Aorta (tissue), 5 donors: ENCODE measurements at regions not wholly inside any gene's neighbourhood (a gene's known extent, or its start where the extent isn't known, plus 50 kb on each side); places are given as distances from the start of the nearest gene placed in this dataset.

Experiments
- ATAC-seq: fragments of 200-7000 bp; cut with Tn5 transposase; one replicate; pipeline ENCODE4 v1.9.1; 2022; ENCODE audit warnings: moderate library complexity; ENCODE audit not compliant: low FRiP score
- DNase-seq, 2 donors: peaks; one replicate each; pipeline ENCODE4 v3.0.0-alpha.2; 2020
- H3K27ac ChIP-seq, 2 donors: one replicate each; pipeline ENCODE4 v1.5.1; 2013; ENCODE audit warnings: low read length in 2 of 2, mild to moderate bottlenecking in 2 of 2, moderate library complexity in 2 of 2, control low read depth in 1 of 2, inconsistent platforms in 1 of 2, low read depth in 1 of 2
- H3K27me3 ChIP-seq, 2 donors: one replicate each; pipeline ENCODE4 v1.6.1; 2013; ENCODE audit warnings: control low read depth in 1 of 2, low read length in 1 of 2, mild to moderate bottlenecking in 1 of 2, moderate library complexity in 1 of 2; ENCODE audit not compliant: insufficient read depth in 2 of 2, control insufficient read depth in 1 of 2
- H3K36me3 ChIP-seq, 2 donors: one replicate each; pipeline ENCODE4 v1.6.1; 2013; ENCODE audit warnings: control low read depth in 1 of 2, low read length in 1 of 2, mild to moderate bottlenecking in 1 of 2; ENCODE audit not compliant: insufficient read depth in 2 of 2, control insufficient read depth in 1 of 2
- H3K4me1 ChIP-seq, 2 donors: one replicate each; pipeline ENCODE4 v1.6.1; 2013; ENCODE audit warnings: low read length in 2 of 2, control low read depth in 1 of 2, mild to moderate bottlenecking in 1 of 2, moderate library complexity in 1 of 2; ENCODE audit not compliant: insufficient read depth in 2 of 2, control insufficient read depth in 1 of 2
- H3K4me3 ChIP-seq, 2 donors: one replicate each; pipeline ENCODE4 v1.5.1; 2013; ENCODE audit warnings: low read length in 2 of 2, control low read depth in 1 of 2, mild to moderate bottlenecking in 1 of 2
- H3K9me3 ChIP-seq: one replicate; pipeline ENCODE4 v1.6.1; 2013; ENCODE audit warnings: mild to moderate bottlenecking, low read length; ENCODE audit not compliant: control insufficient read depth
- WGBS, 2 donors: extraction: QIAGEN DNeasy Blood & Tissue Kit; methylation state at CpG; one replicate each; pipeline ENCODE4 v1.1.7; 2013; 5-methylcytosine and 5-hydroxymethylcytosine counted together
- intact Hi-C, 2 donors: fragments of 100-400 bp; cut with DNase I; formaldehyde crosslinking; loops; one replicate each; pipeline versions ENCODE4 v1.14.2 to v1.15.0; 2022
- donor health status: healthy with polysubstance abuse.
- donor health status: Bipolar disorder and iron deficiency.
- donor health status: DM: no; HTN: no; CAD: no.
- donor health status: DM: no; HTN: no; CAD: no.
- donor health status: DM: yes; HTN: yes; CAD: no.

DNA sequence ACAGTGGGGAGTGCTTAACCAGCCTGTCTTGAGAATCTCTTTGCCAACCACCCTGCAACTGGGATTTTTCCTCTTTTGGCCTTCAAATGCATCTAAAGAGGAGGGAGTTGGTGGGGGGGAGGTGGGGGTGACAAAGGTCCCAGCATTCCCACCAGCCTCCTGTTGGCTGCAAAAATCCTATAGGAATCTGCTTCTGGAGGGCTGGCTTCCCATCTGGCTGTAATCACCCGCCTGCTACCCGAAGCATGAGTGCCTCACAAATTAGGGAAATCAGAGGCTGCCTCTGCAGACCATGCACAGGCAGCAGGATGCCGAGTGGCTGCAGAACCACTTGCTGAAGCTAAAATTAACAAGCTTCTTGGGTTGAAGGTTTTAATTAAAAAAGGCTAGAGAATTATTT is 73.9 kb upstream of the WSCD2 start:
- DNase-seq (no peak), ATAC-seq (no peak)
- Histone ChIP-seq H3K4me1 (no peaks in the 10 kb centered on the region), H3K27ac (no peak overlapping the region), H3K9me3 (peaks cover 2% of the 10 kb centered on the region), H3K36me3 (no peaks in the 10 kb centered on the region), H3K27me3 (peaks cover 0 to 2% of the 10 kb centered on the region in 2 donors), H3K4me3 (no peak overlapping the region)
- intact Hi-C loops = no loop called here
- 70 to 73% methylated on average over 3 of the region's 3 CpGs for whole genome bisulfite sequencing, 2 donors

- no peak for ATAC-seq
- no peaks in the 10 kb centered on the region for H3K36me3 ChIP-seq
- no peak overlapping the region for H3K4me3 ChIP-seq
- no peak overlapping the region for H3K27ac ChIP-seq
- 63 to 67% methylated on average over 3 of the region's 3 CpGs for WGBS, 2 donors
- peaks cover 8% of the 10 kb centered on the region for H3K9me3 ChIP-seq
- H3K27me3 ChIP-seq = peaks cover 0 to 2% of the 10 kb centered on the region in 2 donors
- H3K4me1 ChIP-seq = no peaks in the 10 kb centered on the region
- intact Hi-C loops = no loop called here
- no peak for DNase-seq
Observed at GRCh38 chr12:108060067-108060466, 69.0 kb upstream of the WSCD2 start.

DNA sequence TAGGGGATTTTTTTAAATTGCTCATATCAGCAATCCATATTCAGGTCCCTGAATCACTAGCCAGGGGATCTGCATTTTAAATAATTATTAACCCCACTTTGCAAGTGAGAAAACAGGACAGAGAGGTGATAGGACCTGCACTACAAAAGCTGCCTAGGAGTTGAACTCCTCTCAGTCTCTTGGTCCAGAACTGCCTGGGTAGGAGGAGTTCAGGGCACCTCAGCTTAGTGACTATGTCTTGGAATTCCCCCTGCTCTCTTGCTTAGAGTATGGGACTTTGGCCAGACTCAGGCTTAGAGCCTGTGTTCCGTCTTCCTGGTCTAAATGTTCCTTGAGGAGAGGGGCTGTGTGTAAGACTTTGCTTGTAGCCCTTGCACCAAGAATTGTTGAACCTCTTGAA is 68.2 kb upstream of the WSCD2 start:
- H3K36me3 ChIP-seq = no peaks in the 10 kb centered on the region
- WGBS, 2 donors = 34 to 36% methylated on average over 1 of the region's 1 CpG
- H3K27ac ChIP-seq = no peak overlapping the region
- no peaks in the 10 kb centered on the region for H3K4me1 ChIP-seq
- intact Hi-C loops = no loop called here
- H3K4me3 ChIP-seq = no peak overlapping the region
- peaks cover 8% of the 10 kb centered on the region for H3K9me3 ChIP-seq
- ATAC-seq = no peak
- no peak for DNase-seq
- H3K27me3 ChIP-seq = peaks cover 0 to 2% of the 10 kb centered on the region in 2 donors

GRCh38 chr12:108063192-108063591 is 65.9 kb upstream of the WSCD2 start:
- 8 to 13% methylated on average over 3 of the region's 3 CpGs for WGBS, 2 donors
- H3K9me3 ChIP-seq = peaks cover 8% of the 10 kb centered on the region
- DNase-seq (no peak), ATAC-seq (no peak)
- H3K4me3 ChIP-seq = no peak overlapping the region
- no peaks in the 10 kb centered on the region for H3K4me1 ChIP-seq
- no peak overlapping the region for H3K27ac ChIP-seq
- no peaks in the 10 kb centered on the region for H3K27me3 ChIP-seq
- intact Hi-C loops = no loop called here
- H3K36me3 ChIP-seq = no peaks in the 10 kb centered on the region

- ATAC-seq = no peak
- H3K4me1 ChIP-seq = no peaks in the 10 kb centered on the region
- H3K36me3 ChIP-seq = no peaks in the 10 kb centered on the region
- no peaks in the 10 kb centered on the region for H3K27me3 ChIP-seq
- no peak overlapping the region for H3K27ac ChIP-seq
- WGBS, 2 donors = 52 to 61% methylated on average over 7 of the region's 7 CpGs
- DNase-seq = no peak
- intact Hi-C loops = no loop called here
- H3K9me3 ChIP-seq = peaks cover 6% of the 10 kb centered on the region
- H3K4me3 ChIP-seq = no peak overlapping the region
Observed at GRCh38 chr12:108065069-108065468, 64.0 kb upstream of the WSCD2 start.

DNA sequence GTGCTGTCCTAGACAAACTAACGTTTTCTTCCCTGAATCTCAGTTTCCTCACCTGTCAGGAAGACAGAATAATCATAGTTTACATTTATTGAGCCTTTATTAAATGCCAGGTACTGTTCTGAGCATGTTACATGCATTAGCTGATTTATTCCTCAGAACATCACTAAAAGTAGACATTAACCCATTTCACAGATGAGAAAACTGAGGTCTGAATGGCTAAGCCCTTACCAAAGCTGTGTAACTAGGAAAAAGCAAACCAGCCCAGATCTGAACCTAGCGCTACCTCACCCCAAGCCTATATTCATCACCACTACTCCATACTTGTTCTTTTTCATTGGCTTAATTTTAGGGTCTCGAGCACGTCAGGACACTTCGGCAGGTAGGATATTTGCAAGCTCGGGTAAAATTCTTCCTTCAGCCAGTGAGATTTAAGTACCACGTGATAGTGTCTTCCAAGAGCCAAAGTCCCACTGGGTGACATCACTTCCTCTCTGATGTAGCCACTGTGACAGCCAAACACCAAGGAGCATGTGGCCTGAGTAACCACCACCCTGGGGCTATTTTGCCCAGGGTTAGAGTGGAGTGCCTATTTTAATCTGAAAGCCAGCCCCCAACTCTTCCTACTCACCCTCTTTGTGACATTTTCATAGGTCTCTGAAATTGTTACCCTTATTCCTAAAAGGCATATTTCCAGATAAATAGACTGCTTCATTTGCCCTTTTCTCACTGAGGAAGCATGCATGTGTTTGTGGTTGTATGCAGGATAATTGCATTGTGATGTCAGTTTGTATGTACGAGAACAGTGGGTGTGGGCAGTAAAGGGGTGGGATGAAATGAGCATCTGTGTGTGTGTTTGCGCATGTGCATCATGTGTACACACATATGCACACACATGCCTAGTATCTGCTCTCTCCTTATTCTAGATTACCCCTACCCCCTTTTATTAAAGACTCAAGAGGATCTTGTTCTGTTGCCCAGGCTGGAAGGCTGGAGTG is 62.2 kb upstream of the WSCD2 start:
- H3K9me3 ChIP-seq = peaks cover 5% of the 10 kb centered on the region
- H3K4me1 ChIP-seq = no peaks in the 10 kb centered on the region
- H3K36me3 ChIP-seq = no peaks in the 10 kb centered on the region
- ATAC-seq (no peak), DNase-seq (no peak)
- no peak overlapping the region for H3K27ac ChIP-seq
- no peaks in the 10 kb centered on the region for H3K27me3 ChIP-seq
- 62 to 73% methylated on average over 9 of the region's 9 CpGs for WGBS, 2 donors
- no peak overlapping the region for H3K4me3 ChIP-seq
- intact Hi-C loops = no loop called here

DNA sequence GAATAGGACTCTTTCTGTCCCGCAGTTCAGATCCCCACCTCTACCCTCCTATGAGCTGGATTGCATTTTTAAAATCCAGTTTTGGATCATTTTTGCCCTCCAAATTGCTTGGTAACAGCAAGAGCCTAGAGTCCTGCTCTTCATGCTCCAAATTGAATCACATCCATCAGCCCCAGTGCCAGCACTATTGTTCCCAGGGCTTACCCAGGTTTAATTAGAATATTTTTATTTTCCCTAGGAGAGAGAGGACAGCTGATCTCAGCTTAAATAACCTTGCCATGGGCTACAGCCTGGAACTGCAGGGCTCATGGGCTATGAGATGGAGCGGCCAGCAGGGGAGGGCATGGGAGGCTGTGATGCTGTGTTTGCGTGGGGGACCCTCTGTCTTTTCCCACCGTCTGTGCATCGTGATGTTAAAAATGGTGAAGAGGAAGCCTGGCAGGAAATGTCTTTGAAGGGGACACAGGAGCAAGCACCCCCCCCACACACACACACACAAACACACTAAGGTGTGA is 59.4 kb upstream of the WSCD2 start:
- WGBS, 2 donors = 49 to 51% methylated on average over 5 of the region's 5 CpGs
- Histone ChIP-seq H3K4me1 (no peaks in the 10 kb centered on the region), H3K9me3 (no peaks in the 10 kb centered on the region), H3K4me3 (no peak overlapping the region), H3K27ac (no peak overlapping the region), H3K27me3 (no peaks in the 10 kb centered on the region), H3K36me3 (no peaks in the 10 kb centered on the region)
- no peak for DNase-seq
- intact Hi-C loops = no loop called here
- ATAC-seq = no peak

GRCh38 chr12:108075561-108075960 is 53.5 kb upstream of the WSCD2 start:
- no peaks in the 10 kb centered on the region for H3K27me3 ChIP-seq
- no peak overlapping the region for H3K4me3 ChIP-seq
- no peaks in the 10 kb centered on the region for H3K9me3 ChIP-seq
- WGBS, 2 donors = 64 to 67% methylated on average over 3 of the region's 3 CpGs
- intact Hi-C loops = no loop called here
- no peak for ATAC-seq
- no peak overlapping the region for H3K27ac ChIP-seq
- no peaks in the 10 kb centered on the region for H3K4me1 ChIP-seq
- no peak for DNase-seq
- H3K36me3 ChIP-seq = no peaks in the 10 kb centered on the region

DNA sequence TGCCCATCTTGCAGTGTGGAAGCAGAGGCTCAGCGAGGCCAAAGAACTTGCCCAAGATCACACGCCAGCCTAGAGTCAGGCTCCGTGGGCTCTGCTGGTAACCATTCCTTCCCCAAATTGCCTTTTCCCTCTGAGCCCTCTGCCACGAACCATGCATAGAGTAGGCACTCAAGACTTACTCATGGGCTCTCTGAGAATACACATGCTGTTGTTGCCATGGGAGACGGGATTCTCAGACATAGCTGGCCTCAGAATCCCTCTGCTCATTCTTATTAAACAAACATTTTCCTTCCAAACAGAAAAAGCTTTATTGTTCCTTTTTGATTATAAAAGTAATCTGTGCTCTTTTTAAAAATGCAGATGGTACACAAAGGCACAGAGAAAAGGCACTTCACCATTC is 52.5 kb upstream of the WSCD2 start:
- Histone ChIP-seq H3K27me3 (no peaks in the 10 kb centered on the region), H3K27ac (no peak overlapping the region), H3K4me3 (no peak overlapping the region), H3K36me3 (no peaks in the 10 kb centered on the region), H3K9me3 (no peaks in the 10 kb centered on the region), H3K4me1 (no peaks in the 10 kb centered on the region)
- intact Hi-C loops = no loop called here
- WGBS, 2 donors = 68 to 70% methylated on average over 5 of the region's 5 CpGs
- DNase-seq (no peak), ATAC-seq (no peak)
